HG02610 (cell line): ENCODE measurements at regions not wholly inside any gene's neighbourhood (a gene's known extent, or its start where the extent isn't known, plus 50 kb on each side); places are given as distances from the start of the nearest gene placed in this dataset.

Source experiments
- ATAC-seq: cut with Tn5 transposase; IDR thresholded peaks from one replicate; pipeline ENCODE4 v1.9.1; 2021; ENCODE audit warnings: mild to moderate bottlenecking, moderate library complexity; ENCODE audit not compliant: unreplicated experiment

DNA sequence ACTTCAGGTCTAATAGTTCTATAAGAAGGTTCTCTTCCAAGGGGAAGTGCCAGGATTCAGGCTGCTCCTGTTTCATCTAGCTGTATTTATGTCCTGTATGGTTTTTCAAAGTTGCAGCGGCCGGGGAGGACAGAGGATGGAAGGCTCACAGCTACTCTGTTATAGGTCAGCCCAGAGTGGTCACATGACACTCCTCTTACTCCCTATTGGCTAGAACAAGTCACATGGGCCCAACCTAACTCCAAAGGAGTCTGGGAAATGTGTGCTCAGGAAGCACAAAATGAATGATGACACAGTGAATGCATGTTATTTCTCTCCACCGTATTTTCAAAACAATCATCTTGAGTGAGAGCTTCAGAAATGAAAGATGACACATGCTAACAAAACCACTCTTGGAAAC lies 645.1 kb upstream of the RBFOX1 start:
- ATAC-seq = no peak

DNA sequence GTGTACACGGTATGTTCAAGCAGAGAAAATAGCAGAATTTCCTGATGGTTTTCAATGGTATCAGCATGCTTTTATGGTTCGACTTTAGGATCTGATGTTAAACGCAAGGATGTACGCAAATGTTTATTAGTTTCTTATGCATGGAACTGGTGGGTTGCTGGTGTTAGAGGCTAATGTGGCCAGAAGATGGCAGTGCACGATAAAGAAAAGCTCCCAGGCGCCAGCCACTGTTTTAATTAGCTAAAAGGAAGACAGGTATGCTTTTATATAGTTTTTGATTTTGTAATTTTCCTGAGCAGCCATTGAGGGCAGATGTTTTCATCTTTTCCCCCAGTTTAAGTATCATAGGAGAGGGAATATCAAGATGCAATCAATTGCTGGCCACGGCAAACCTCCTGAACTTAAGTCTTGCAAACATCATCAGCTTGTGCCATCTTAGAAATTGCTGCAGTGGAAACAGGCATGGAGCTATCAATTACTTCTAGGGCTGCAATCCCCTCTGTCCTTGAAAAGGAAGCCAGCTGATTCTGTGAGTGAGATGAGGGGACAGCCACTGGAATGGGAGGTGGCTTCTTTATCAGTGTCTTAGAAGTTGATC lies 648.5 kb upstream of the RBFOX1 start:
- ATAC-seq = no peak

DNA sequence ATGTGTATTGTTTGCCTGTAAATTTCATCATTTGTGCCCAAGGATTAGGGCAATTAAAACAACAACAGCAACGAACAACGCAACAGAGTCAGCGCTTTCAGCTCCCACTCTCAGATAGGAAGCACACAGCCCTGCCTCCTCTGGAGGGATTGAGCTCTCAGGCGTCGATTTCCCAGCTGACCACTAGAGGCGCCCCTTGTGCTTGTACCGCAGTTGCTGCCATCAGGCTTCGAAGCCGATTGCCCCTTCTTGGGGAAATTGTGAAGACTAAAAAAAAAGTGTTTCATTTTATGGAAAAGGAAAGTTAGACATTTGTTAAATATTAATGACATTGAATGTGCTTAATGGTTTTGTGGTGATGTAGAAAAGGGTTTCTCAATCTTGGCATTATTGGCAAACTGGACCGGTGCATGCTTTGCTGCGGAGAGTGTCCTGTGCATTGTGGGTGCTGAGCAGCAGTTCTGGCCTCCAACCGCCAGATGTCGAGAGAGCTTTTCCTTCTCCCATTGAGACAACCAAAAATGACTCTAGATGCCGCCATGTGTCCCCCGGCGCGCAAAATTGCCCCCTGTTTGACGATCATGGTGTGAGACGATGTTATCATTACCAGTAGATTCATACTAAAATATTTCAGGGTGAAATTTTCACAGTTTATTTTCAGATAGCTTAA lies 650.4 kb upstream of the RBFOX1 start:
- no peak for ATAC-seq

DNA sequence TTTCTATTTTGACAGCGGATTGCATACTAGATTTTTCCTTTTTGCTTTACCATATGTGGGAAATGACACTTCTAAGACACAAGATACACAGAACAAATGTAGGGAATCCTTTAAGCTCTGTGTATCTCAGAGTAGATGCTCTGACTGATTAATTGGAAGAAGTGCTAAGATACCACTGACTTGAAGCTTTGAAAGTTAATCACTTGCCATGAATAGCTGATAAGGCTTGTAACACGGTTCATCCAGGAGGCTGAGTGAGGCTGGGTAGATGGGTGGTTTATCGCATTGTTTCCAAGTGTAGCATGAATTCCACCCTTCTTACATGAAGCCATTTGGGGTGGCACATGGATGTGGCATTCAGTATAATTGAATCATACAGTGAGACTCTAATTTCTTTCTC lies 654.1 kb upstream of the RBFOX1 start:
- no peak for ATAC-seq

DNA sequence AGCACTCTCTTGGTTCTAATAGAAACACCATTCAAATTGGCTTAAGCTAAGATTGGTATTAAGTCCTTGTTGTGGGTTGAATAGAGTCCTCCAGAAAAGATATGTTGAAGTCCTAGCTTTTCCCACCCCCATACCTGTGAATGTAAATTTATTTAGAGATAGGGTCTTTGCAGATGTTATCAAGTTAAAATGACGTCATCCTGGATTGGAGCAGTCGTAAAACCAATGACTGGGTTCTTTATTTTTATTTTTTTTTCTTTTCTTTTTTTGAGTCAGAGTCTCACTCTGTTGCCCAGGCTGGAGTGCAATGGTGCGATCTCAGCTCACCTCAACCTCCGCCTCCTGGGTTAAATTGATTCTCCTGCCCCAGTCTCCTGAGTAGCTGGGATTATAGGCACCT lies 658.6 kb upstream of the RBFOX1 start:
- ATAC-seq = no peak

DNA sequence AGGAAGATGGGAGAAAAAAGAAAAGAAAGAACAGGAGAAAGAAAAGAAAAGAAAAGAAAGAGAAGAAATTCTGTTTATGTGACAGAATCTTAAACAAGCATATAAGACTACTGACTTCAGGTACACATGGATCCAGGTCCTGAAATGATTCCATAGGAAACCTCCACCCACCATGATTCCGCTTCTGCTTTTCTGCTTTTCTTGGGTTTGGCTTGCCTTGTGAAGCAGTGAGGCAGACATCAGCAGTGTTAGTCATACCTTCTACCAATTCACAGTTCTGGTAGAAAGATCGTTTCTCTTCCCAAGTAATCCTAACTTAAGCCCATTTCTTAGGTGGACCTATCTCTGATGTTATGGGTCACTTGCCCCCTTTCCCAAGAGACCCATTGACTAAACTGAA lies 660.1 kb upstream of the RBFOX1 start:
- ATAC-seq = no peak

DNA sequence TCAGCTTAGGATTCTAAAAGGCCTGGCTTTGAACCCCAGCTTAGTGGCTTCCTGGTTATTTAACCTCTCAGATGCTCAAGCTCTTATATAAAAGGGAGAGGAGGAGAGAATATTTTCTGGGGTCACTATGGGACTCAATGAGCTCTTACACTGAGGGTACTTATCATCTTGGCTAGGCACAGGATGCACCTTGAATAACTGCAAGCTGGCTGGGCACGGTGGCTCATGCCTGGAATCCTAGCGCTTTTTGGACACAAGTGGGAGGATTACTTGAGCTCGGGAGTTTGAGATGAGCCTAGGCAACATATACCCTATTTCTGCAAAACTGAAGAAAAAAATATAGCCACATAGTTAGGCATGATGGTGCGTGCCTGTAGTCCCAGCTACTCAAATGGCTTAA lies 665.3 kb upstream of the RBFOX1 start:
- ATAC-seq = no peak

DNA sequence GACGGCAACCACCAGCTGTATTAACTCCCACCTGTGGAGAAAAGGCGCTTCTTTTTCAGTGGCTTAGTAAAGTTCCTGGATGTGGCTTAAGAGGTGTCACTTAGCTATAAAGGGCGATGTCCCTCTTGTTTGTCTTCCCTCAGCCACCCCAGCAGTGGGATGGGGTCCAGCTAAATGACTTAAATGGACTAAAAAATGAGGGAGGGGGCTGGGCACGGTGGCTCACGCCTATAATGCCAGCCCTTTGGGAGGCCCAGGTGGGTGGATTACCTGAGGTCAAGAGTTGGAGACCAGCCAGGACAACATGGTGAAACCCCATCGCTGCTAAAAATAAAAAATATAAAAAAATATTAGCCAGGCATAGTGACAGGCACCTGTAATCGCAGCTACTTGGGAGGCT lies 667.5 kb upstream of the RBFOX1 start:
- ATAC-seq = no peak

DNA sequence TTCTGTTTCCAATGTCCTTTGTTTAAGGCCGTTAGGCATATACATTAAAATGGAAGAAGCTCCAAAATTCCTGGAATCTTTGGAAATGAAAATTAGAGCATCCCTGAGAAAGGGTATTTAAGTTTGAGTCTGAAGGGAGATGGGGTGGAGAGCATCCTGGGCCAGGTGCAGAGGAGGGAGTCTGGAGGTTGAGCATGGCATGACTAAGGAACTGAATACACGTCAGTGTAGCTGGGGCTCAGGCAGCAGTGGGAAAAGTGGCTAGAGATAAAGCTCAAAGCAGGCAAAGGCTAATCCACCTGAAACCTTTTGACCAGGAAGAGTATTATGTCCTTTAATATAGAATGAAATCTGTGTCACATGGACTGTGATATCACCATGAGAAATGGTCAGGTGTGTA lies 669.0 kb upstream of the RBFOX1 start:
- ATAC-seq = no peak

DNA sequence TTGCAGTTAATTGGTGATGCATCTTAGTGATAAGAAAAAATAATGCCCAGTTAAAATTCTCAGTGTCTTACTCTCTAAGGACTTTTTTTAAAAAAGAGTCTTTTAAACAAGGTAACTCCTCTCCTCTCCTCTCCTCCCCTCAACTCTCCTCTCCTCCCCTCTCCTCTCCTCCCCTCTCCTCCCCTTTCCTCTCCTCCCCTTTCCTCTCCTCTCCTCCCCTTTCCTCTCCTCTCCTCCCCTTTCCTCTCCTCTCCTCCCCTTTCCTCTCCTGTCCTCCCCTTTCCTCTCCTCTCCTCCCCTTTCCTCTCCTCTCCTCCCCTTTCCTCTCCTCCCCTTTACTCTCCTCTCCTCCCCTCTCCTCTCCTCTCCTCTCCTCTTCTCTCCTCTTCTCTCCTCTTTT lies 675.9 kb upstream of the RBFOX1 start:
- ATAC-seq = no peak

DNA sequence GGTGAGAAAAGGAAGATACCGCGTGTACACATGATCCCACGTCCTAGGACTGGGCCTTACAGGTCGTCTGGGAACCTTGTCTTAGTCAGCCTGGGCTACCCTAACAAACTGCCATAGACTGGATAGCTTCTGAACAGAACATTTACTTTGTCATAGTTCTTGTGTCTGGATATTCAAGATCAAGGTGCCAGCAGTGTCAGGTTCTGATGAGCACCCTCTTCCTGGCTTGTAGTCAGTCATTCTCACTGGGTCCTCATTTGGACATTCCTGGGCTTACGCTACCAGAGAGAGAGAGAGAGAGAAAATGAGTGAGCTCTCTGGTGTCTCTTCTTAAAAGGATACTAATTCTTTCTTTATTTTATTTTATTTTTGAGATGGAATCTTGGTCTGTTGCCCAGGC lies 685.8 kb upstream of the RBFOX1 start:
- ATAC-seq = no peak

DNA sequence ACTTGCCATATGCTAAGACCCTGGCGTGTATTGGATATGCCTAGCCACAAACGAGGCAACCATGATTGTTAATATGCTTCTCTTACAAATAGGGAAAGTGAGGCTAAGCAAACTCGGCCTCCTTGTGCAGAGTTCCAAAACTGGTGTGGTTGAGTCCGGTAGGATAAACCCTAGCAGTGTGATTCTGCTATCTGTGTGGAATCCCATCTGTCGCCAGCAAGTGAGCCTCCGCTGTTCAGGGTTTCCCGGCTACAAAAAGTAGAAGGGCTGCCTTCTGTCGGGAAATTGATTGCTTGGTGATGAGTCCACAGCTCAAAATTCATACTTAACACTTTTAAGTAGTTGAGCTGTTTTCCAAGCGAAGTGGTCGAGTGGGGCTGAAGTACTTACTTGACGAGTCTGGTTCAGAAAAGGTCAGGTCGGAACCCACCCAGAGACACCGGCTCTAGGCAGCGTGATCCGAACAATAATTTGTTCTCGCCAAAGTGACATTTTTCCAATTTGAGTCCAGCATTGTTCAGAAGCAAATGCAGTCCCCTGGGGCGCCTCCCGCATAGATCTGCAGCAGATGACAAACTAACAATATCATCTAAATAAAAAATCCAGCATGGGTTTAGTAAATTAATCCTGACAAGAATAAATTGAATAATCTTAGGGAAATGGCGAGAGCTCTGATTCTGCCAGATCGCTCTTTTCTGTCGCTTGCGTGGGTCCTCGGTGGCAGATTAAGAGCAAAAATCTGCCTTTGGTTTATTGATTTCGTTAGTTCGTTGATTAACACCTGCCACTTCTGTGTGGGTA lies 686.7 kb upstream of the RBFOX1 start:
- ATAC-seq = no peak

DNA sequence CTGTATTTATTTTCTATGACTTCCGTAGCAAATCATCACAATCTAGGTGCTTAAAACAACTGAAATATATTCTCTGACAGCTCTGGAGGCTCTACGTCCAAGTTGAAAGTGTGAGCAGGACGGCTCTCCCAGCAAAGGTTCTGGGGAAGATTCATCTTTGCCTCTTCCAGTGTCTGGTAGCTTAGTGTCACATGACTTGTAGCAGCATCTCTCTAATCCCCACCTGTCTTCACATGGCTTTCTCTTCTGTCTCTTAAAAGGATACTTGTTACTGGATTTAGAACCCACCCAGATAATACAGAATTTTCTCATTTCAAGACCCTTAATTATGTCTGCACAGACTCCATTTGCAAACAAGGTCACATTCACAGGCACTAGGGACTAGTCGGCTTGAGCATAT lies 687.7 kb upstream of the RBFOX1 start:
- ATAC-seq = no peak

DNA sequence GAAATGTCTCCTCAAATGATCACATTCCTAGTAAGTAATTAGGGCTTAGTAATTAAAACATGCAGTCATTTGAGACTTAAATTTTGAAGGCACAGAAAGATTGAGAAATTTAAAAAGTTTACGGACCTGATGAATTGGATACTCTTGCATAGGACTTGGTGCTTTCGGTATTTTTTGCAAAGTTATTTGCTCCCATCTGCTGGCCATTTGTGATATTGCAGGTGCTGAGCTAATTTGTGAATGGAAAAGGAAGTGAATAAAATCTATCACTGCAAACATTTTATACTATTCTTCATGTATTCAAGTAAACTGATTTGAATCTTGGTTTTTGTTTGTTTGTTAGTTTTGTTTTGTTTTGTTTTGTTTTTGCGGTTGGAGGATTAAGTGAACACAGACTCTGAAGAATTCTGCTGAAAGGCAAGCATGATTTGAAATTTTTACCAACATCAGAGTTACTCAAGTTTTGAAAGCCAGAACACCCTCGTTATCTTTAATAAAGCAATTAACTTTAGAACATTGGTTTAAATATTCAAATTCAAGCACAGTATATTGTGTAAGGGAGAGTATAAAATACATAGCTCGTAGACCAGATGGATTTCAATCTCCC lies 689.5 kb upstream of the RBFOX1 start:
- ATAC-seq = no peak

DNA sequence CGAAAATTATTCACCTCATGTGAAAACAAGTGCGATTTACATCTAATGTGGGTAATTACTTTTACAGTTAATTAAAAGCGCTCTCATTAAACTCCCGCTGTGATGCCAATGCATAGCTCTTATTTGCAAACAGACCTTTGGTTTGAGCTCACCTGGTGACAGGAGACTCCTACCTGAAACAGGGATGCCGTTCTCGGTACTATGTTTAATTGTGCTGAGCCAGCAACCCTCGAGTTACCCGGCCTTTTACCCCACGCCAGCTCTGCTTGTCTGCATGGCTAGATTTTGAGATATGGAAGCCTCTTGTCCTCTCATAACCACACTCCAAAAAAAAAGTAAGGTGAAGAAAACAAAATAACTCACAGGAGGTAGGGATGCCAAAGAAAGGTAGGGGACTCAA lies 690.4 kb upstream of the RBFOX1 start:
- no peak for ATAC-seq

DNA sequence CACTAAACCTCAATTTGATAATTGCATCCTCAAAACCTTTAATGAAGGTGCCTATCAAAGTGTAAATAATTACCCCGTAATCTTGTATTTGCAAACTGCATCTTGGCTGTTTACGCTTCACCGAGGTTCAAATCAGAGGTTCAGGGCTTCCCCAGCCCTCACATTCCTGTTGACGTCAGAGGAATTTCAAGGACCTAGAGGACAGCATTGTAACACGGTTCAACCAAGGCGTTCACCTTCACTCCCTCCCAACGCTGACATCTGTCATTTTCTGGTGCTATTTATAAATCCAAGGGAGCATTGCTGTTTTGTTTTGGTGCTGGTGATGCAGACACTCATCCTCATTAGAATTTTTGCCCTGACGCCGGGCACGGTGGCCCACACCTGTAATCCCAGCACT lies 691.6 kb upstream of the RBFOX1 start:
- ATAC-seq = no peak

DNA sequence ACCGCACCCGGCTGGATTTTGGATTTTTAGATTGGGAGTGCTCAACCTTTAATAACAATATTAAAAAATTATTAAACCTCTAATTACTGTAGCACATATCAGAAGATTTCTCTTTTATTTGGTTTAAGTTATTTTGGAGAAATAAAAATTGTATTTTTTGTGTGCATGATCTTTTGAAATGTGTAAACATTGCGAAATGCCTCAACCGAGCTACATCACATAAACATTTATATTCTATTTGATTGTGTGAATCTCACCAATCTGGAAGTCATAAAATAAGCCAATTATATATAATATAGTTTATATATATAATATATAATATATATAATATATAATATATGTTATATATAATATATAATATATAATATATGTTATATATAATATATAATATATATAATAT lies 696.2 kb upstream of the RBFOX1 start:
- ATAC-seq = no peak

DNA sequence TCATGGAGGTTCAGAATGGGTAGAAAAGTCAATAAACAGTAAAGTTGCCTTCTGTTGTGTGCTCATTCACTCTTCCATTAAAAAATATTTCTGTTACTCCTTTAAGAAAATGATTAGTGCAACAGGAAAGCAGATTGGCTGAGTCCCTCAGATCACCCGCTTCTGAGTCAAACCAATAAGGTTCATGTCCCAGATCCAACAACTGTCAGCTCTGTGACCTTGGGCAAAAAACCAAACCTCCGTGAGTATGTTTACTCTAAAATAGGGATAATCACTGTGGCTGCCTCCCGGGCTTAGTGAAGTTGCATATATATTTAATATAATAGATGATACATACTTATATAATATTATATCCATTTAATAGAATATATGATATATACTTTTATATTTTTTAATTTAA lies 698.5 kb upstream of the RBFOX1 start:
- no peak for ATAC-seq

DNA sequence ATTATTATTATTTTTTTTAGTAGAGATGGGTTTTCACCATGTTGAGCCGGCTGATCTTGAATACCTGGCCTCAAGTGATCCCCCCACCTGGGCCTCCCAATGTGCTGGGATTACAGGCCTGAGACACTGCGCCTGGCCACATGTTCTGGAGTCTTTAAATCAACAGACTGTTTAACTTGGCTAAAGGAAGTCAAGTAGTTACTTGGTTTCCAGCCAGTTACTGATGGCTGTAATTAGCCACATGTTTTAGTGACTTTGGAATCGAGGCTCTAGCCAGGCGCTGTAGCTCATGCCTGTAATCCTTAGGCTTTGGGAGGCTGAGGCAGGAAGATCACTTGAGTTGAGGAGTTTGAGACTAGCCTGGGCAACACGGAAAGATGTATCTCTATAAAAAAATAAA lies 699.2 kb upstream of the RBFOX1 start:
- ATAC-seq = no peak

DNA sequence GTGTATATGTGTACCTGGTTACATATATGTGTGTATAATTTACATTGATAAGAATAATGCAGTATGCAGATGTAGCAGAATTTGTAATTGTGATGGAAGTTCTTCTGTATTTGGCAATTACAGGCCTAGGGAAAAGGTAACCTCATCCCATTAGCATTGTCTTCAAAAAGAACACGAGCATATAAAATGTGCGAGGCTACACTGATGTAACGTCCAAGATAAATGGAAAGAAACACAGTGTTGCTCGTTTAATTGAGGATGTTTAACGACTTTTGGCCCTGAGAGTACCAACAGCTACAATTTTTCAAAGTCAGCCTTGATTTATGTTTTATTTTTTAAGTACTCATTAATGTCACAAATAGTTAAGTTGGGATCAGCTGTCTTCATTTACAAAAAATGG lies 703.5 kb upstream of the RBFOX1 start:
- no peak for ATAC-seq

DNA sequence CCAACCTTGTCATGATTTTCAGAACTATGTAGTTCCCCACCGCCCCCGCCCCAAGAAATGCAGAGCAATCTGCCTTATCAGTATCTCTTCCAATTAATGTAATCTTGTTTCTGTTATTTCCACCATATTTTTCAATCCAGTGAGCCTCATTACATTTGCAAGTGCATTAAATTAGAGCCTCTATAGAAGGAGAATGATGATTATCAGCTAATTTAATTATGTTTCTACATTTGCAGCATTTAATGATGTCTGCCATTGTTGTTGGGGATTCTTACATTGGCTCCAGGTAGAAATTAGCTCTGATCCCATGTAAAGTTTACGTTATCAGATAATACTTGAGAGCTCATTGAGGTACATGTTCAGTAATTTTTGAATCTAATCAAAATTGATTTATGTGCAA lies 707.0 kb upstream of the RBFOX1 start:
- no peak for ATAC-seq

DNA sequence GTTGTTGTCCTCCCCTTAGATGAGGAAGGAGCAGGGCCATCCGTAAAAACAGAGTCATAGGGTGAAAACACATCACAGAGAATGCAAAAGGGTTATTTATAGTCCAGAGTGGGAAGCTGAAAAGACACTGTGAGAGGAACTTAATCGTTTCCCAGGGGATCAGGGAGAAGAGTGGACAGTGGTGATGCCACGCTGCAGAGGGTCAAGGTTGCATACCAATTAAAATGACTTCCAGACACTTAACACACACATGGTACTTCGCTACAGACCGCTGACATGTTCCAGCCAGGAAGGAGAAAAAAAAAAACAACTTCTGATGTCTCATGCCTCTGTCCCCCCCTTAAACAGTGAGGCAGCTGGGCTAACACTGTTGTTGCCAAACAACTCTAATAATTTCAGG lies 713.8 kb upstream of the RBFOX1 start:
- ATAC-seq = no peak
